GM23338 (cell line): ENCODE measurements at regions not wholly inside any gene's neighbourhood (a gene's known extent, or its start where the extent isn't known, plus 50 kb on each side); places are given as distances from the start of the nearest gene placed in this dataset.
"Not testable (repeated sequence)": the region's sequence is repeated elsewhere in the genome, so short reads cannot be mapped to it uniquely, and the experiment has no call there.

ENCODE experiments used
- ATAC-seq: fragments of 200-7000 bp; cut with Tn5 transposase; 3 replicates; pipeline ENCODE4 v1.9.1; 2020
- DNase-seq: peaks from one replicate; pipeline ENCODE4 v3.0.0-alpha.2; 2015; ENCODE audit warnings: low spot score
- H2AFZ ChIP-seq: fragments of 200-600 bp; sonication (generic); 2 replicates; pipeline ENCODE4 v1.8.0; 2016; ENCODE audit warnings: antibody characterized with exemption, mild to moderate bottlenecking, moderate library complexity
- H3F3A ChIP-seq: fragments of 200-600 bp; sonication (generic); replicated peaks from 2 replicates; pipeline ENCODE4 v1.8.0; 2017; ENCODE audit warnings: antibody characterized with exemption, mixed run types, low read depth
- H3K27ac ChIP-seq: fragments of 200-600 bp; sonication (generic); 2 replicates; pipeline ENCODE4 v1.6.1; 2016; ENCODE audit warnings: low read depth
- H3K27me3 ChIP-seq: fragments of 200-600 bp; sonication (generic); 2 replicates; pipeline ENCODE4 v1.8.0; 2016; ENCODE audit warnings: mild to moderate bottlenecking, mixed run types, moderate library complexity; ENCODE audit not compliant: insufficient read depth
- H3K36me3 ChIP-seq: fragments of 200-600 bp; sonication (generic); 2 replicates; pipeline ENCODE4 v1.8.0; 2016; ENCODE audit warnings: mild to moderate bottlenecking; ENCODE audit not compliant: insufficient read depth
- H3K4me1 ChIP-seq: fragments of 200-600 bp; sonication (generic); 2 replicates; pipeline ENCODE4 v1.8.0; 2016; ENCODE audit warnings: mild to moderate bottlenecking, moderate library complexity; ENCODE audit not compliant: insufficient read depth
- H3K4me2 ChIP-seq: fragments of 200-600 bp; sonication (generic); 2 replicates; pipeline ENCODE4 v1.7.1; 2017; ENCODE audit warnings: mixed run types
- H3K4me3 ChIP-seq: fragments of 200-600 bp; sonication (generic); 2 replicates; pipeline ENCODE4 v1.6.1; 2016; ENCODE audit warnings: mixed run types
- H3K79me2 ChIP-seq: fragments of 200-600 bp; sonication (generic); replicated peaks from 2 replicates; pipeline ENCODE4 v1.8.0; 2017; ENCODE audit warnings: mild to moderate bottlenecking; ENCODE audit not compliant: insufficient read depth
- H3K9me2 ChIP-seq: fragments of 200-600 bp; sonication (generic); 2 replicates; pipeline ENCODE4 v1.8.0; 2017; ENCODE audit not compliant: insufficient read depth
- H4K20me1 ChIP-seq: fragments of 200-600 bp; sonication (generic); replicated peaks from 2 replicates; pipeline ENCODE4 v1.8.0; 2017; ENCODE audit warnings: mild to moderate bottlenecking; ENCODE audit not compliant: insufficient read depth
- H3K27ac Mint-ChIP-seq: 2 replicates; pipeline ENCODE4 v1.8.0; 2020; ENCODE audit warnings: inconsistent platforms, mild to moderate bottlenecking, moderate library complexity, mixed read lengths
- H3K27me3 Mint-ChIP-seq: 3 replicates; pipeline ENCODE4 v1.8.0; 2022; ENCODE audit warnings: low read depth, mild to moderate bottlenecking, moderate library complexity, mixed read lengths, inconsistent platforms; ENCODE audit not compliant: insufficient read depth, poor library complexity
- H3K36me3 Mint-ChIP-seq: 3 replicates; pipeline ENCODE4 v1.8.0; 2021; ENCODE audit warnings: low read depth, mild to moderate bottlenecking, inconsistent platforms, moderate library complexity, mixed read lengths
- H3K4me1 Mint-ChIP-seq: 3 replicates; pipeline ENCODE4 v1.8.0; 2020; ENCODE audit warnings: mild to moderate bottlenecking, inconsistent platforms, mixed read lengths
- H3K4me3 Mint-ChIP-seq: 3 replicates; pipeline ENCODE4 v1.8.0; 2021; ENCODE audit warnings: moderate library complexity, mild to moderate bottlenecking, inconsistent platforms, mixed read lengths
- H3K9me3 Mint-ChIP-seq: 3 replicates; pipeline ENCODE4 v1.8.0; 2020; ENCODE audit warnings: moderate library complexity, mild to moderate bottlenecking, inconsistent platforms, mixed read lengths
- ETS1 ChIP-seq: IDR thresholded peaks from 2 replicates; pipeline ENCODE4 v1.6.1; 2016; ENCODE audit warnings: antibody characterized with exemption
- JUNB ChIP-seq: IDR thresholded peaks from one replicate; pipeline ENCODE4 v1.6.1; 2016; ENCODE audit warnings: antibody characterized with exemption; ENCODE audit not compliant: unreplicated experiment
- NANOG ChIP-seq: IDR thresholded peaks from 2 replicates; pipeline ENCODE4 v1.6.1; 2016; ENCODE audit warnings: antibody characterized with exemption, borderline replicate concordance
- REST ChIP-seq: IDR thresholded peaks from one replicate; pipeline ENCODE4 v1.6.1; 2018; ENCODE audit warnings: antibody characterized with exemption; ENCODE audit not compliant: unreplicated experiment
- STAT1 ChIP-seq: IDR thresholded peaks from one replicate; pipeline ENCODE4 v1.6.1; 2016; ENCODE audit warnings: antibody characterized with exemption; ENCODE audit not compliant: unreplicated experiment
- ZNF331 ChIP-seq: fragments of 250-450 bp; sonication (Bioruptor Pico); IDR thresholded peaks from 2 replicates; pipeline ENCODE4 v1.5.0; 2020; ENCODE audit warnings: low read depth, mild to moderate bottlenecking, moderate library complexity
- TF ChIP-seq, protein P1 (sequence below), 2 experiments: fragments of 200-600 bp in 1 of 2; sonication (generic) in 1 of 2; conservative IDR thresholded peaks; 2 replicates each; pipeline versions ENCODE4 v1.5.1 to v1.6.1; 2016 to 2017; ENCODE audit warnings: antibody characterized with exemption in 2 of 2, low read depth in 2 of 2, mild to moderate bottlenecking in 2 of 2, moderate library complexity in 1 of 2
- TF ChIP-seq, protein P2 (sequence below): fragments of 250-450 bp; sonication (Bioruptor Pico); IDR thresholded peaks from 2 replicates; pipeline ENCODE4 v1.5.0; 2020; ENCODE audit warnings: mild to moderate bottlenecking, moderate library complexity

DNA sequence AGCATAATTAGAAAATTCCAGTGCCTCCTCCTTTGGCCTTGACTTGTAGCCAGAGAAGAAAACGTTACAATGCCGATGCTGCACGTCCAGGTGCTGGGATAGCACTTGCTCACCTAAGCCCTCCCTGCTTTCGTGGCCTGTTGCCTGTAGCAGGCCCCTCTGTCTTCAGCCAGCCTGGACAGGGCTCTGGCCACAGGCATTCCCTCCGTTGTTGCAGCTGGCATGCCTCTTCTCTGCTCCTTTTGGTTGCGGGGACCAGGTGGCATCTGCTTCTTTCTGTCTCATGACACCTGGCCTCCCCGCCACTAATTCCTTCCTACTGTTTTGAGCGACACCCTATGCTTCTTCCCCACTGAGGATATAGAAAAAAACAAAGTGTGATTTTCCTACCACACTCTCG, 54.6 kb upstream of the MORC3 start:
- Histone ChIP-seq H4K20me1 (no peaks in the 10 kb centered on the region), H3K36me3 (no peaks in the 10 kb centered on the region), H3K9me2 (no peaks in the 10 kb centered on the region), H3K27me3 (no peaks in the 10 kb centered on the region), H3K4me1 (no peaks in the 10 kb centered on the region), H3K4me2 (no peak overlapping the region), H3K79me2 (no peaks in the 10 kb centered on the region), H2AFZ (no peak overlapping the region), H3K27ac (no peak overlapping the region), H3K4me3 (no peak overlapping the region), H3F3A (no peaks in the 10 kb centered on the region)
- H3K9me3 Mint-ChIP-seq, result no peaks in the 10 kb centered on the region
- TF ChIP-seq ETS1 (no peak), REST (no peak), STAT1 (no peak), NANOG (no peak), ZNF331 (CRISPR knock-in tag) (no peak), JUNB (no peak)
- TF ChIP-seq, protein P1, sequence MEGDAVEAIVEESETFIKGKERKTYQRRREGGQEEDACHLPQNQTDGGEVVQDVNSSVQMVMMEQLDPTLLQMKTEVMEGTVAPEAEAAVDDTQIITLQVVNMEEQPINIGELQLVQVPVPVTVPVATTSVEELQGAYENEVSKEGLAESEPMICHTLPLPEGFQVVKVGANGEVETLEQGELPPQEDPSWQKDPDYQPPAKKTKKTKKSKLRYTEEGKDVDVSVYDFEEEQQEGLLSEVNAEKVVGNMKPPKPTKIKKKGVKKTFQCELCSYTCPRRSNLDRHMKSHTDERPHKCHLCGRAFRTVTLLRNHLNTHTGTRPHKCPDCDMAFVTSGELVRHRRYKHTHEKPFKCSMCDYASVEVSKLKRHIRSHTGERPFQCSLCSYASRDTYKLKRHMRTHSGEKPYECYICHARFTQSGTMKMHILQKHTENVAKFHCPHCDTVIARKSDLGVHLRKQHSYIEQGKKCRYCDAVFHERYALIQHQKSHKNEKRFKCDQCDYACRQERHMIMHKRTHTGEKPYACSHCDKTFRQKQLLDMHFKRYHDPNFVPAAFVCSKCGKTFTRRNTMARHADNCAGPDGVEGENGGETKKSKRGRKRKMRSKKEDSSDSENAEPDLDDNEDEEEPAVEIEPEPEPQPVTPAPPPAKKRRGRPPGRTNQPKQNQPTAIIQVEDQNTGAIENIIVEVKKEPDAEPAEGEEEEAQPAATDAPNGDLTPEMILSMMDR (conservative IDR thresholded peaks at IDR 0.05; ENCODE audit: low read depth in 2 of 2), result no peak
- TF ChIP-seq, protein P2, sequence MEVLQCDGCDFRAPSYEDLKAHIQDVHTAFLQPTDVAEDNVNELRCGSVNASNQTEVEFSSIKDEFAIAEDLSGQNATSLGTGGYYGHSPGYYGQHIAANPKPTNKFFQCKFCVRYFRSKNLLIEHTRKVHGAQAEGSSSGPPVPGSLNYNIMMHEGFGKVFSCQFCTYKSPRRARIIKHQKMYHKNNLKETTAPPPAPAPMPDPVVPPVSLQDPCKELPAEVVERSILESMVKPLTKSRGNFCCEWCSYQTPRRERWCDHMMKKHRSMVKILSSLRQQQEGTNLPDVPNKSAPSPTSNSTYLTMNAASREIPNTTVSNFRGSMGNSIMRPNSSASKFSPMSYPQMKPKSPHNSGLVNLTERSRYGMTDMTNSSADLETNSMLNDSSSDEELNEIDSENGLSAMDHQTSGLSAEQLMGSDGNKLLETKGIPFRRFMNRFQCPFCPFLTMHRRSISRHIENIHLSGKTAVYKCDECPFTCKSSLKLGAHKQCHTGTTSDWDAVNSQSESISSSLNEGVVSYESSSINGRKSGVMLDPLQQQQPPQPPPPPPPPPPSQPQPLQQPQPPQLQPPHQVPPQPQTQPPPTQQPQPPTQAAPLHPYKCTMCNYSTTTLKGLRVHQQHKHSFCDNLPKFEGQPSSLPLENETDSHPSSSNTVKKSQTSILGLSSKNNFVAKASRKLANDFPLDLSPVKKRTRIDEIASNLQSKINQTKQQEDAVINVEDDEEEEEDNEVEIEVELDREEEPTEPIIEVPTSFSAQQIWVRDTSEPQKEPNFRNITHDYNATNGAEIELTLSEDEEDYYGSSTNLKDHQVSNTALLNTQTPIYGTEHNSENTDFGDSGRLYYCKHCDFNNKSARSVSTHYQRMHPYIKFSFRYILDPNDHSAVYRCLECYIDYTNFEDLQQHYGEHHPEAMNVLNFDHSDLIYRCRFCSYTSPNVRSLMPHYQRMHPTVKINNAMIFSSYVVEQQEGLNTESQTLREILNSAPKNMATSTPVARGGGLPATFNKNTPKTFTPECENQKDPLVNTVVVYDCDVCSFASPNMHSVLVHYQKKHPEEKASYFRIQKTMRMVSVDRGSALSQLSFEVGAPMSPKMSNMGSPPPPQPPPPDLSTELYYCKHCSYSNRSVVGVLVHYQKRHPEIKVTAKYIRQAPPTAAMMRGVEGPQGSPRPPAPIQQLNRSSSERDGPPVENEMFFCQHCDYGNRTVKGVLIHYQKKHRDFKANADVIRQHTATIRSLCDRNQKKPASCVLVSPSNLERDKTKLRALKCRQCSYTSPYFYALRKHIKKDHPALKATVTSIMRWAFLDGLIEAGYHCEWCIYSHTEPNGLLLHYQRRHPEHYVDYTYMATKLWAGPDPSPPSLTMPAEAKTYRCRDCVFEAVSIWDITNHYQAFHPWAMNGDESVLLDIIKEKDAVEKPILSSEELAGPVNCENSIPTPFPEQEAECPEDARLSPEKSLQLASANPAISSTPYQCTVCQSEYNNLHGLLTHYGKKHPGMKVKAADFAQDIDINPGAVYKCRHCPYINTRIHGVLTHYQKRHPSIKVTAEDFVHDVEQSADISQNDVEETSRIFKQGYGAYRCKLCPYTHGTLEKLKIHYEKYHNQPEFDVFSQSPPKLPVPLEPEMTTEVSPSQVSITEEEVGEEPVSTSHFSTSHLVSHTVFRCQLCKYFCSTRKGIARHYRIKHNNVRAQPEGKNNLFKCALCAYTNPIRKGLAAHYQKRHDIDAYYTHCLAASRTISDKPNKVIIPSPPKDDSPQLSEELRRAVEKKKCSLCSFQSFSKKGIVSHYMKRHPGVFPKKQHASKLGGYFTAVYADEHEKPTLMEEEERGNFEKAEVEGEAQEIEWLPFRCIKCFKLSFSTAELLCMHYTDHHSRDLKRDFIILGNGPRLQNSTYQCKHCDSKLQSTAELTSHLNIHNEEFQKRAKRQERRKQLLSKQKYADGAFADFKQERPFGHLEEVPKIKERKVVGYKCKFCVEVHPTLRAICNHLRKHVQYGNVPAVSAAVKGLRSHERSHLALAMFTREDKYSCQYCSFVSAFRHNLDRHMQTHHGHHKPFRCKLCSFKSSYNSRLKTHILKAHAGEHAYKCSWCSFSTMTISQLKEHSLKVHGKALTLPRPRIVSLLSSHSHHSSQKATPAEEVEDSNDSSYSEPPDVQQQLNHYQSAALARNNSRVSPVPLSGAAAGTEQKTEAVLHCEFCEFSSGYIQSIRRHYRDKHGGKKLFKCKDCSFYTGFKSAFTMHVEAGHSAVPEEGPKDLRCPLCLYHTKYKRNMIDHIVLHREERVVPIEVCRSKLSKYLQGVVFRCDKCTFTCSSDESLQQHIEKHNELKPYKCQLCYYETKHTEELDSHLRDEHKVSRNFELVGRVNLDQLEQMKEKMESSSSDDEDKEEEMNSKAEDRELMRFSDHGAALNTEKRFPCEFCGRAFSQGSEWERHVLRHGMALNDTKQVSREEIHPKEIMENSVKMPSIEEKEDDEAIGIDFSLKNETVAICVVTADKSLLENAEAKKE (CRISPR knock-in tag), result no peak
- peaks cover 9% of the 10 kb centered on the region for H3K27me3 Mint-ChIP-seq
- H3K27ac Mint-ChIP-seq, result no peak overlapping the region
- no peak for ATAC-seq
- no peak for DNase-seq
- H3K4me1 Mint-ChIP-seq, result no peaks in the 10 kb centered on the region
- H3K36me3 Mint-ChIP-seq, result peaks cover 4% of the 10 kb centered on the region; the same call in 1 of the 3 replicates
- H3K4me3 Mint-ChIP-seq, result no peak overlapping the region

- H3K4me2 ChIP-seq, H3K27me3 Mint-ChIP-seq, H3K36me3 Mint-ChIP-seq, H3K79me2 ChIP-seq, H2AFZ ChIP-seq, H4K20me1 ChIP-seq, DNase-seq, H3K9me3 Mint-ChIP-seq, H3K9me2 ChIP-seq, H3K27me3 ChIP-seq, H3K27ac Mint-ChIP-seq, H3K36me3 ChIP-seq, H3K4me1 ChIP-seq, H3K4me3 ChIP-seq, ATAC-seq, H3K4me3 Mint-ChIP-seq, H3K27ac ChIP-seq, H3F3A ChIP-seq, H3K4me1 Mint-ChIP-seq: not testable (repeated sequence)
Measured at GRCh38 chr21:36267828-36268227, 52.2 kb upstream of the MORC3 start.
